ENCODE measurements at regions not wholly inside any gene's neighbourhood (a gene's known extent, or its start where the extent isn't known, plus 50 kb on each side); places are given as distances from the start of the nearest gene placed in this dataset.
"Not testable (repeated sequence)": the region's sequence is repeated elsewhere in the genome, so short reads cannot be mapped to it uniquely, and the experiment has no call there.

DNA sequence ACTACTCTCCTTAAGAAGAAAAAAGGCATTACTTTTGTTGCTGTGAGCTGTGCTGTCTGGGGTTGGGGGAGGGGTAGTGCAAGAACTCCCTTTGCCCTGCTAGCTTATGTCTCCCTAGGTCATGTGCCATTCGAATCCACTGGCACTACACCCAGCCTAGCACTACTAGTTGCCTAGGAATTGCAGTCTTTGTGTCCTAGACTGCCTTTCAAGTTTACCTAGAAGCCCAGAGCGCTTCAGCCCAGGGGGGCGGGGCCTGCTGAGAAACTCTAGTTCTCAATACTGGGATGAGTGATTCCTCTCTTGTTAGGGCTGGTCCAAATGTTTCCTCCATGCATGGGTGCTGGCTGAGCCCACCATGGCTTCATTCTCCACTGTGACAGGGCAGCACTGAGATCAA, 1011.5 kb downstream of the PCDH19 start:
- no peak for DNase-seq (ENCODE audit: low read depth)

DNA sequence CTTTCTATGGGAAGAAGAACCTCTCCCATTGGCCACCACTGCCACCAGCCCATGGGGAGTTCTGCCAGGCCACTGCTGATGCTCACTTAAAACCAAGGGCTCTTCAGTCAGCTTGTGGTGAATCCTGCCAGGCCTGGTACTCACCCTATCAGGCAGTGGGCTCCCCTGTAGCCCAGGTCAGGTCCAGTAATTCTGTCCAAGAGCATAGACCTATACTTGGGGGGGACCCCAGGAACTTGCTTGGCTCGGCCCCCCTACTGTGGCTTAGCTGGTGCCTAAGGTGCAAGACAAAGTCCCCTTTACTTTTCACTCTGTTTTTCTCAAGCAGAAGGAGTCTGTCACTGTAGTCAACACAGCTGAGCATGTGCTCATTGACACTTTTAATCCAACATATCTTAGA, 1012.2 kb downstream of the PCDH19 start:
- no peak for DNase-seq (ENCODE audit: low read depth)

DNA sequence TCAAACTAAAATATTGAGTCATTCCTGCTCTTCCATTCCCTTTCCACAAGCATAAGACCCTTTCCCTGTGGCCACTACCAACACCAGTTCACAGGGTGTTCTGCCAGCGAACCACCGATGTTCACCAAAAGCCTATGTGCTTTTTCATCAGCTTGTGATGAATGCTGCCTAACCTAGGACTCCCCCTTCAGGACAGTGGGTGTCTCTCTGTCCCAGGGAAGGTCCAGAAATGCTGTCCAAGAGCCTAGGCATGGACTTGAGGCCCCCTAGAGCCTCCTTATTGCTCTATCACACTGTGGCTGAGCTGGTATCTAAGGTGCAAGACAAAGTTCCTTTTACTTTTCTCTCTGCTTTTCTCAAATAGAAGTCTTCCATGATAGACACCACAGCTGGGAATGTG, 1015.6 kb downstream of the PCDH19 start:
- DNase-seq (ENCODE audit: low read depth) = no peak

DNA sequence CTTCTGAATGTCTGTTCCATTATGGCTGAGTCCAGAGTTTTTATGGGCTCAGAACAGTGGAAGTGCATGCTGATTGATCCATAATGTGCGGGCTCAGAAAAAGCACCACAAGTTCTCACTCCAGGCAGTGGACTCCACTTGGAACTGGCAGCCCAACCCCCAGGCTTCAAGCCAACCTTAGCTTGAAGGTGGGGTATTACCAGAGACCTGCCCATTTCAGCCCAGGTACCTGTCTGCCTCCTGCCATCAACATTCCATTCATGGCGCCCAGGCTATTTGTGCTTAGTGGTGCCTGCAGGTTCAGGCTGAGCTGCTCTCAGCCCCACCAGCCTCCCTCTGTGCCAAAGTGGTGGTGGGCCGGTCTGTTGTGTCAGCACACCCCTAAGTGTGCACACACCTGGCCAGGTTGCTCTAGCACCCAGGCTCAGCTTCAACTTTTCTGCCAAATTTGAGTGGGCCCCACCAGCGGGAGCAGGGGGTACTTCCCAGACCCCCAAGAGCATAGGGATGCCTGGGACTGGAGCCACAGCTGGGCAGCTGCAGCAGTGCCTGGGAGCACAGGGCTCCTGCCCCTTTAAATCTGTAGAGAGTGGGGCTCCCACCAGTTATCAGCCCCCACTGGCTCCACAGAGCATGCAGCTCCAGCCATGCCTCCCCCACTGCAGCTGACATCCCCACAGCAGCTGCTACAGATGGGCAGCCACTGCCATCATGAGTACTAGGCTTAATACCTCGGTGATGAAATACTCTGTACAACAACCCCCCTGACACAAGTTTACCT, 1025.3 kb downstream of the PCDH19 start:
- DNase-seq (ENCODE audit: low read depth) = no peak

DNA sequence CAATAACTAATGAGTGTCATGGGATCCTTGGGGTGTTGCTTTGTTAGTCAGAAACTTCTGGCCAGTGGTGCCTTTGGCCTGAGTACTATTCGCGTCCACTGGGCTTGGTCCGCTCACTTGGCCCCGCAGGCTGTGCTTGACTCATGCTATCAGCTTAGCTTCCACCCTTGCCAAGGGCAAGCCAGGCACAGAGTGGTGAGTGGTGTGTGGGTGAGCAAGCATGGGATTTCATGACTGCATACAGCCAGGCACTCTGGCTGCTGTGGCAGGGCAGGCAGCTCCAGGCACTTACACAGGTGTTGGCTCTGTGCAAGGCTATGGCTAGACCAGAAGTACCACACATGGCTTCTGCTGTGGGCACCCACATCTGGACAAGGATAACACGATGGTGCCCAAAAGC, 1026.3 kb downstream of the PCDH19 start:
- no peak for DNase-seq (ENCODE audit: low read depth)

DNA sequence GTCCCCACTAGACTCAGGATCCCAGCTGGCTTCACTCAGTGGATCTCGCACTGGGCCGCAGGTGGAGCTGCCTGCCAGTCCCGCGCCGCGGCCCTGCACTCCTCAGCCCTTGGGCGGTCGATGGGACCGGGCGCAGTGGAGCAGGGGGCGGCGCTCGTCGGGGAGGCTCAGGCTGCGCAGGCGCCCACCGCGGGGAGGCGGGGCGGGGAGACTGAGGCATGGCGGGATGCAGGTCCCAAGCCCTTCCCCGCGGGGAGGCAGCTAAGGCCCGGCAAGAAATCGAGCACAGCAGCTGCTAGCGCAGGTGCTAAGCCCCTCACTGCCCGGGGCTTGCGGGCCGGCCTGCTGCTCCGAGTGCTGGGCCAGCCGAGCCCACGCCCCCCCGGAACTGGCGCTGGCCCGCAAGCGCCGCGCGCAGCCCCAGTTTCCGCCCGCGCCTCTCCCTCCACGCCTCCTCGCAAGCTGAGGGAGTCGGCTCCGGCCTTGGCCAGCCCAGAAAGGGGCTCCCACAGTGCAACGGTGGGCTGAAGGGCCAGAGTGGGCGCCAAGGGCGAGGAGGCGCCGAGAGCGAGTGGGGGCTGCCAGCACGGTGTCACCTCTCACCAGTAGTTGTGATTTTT, 1038.0 kb downstream of the PCDH19 start:
- DNase-seq (ENCODE audit: low read depth) = no peak

DNA sequence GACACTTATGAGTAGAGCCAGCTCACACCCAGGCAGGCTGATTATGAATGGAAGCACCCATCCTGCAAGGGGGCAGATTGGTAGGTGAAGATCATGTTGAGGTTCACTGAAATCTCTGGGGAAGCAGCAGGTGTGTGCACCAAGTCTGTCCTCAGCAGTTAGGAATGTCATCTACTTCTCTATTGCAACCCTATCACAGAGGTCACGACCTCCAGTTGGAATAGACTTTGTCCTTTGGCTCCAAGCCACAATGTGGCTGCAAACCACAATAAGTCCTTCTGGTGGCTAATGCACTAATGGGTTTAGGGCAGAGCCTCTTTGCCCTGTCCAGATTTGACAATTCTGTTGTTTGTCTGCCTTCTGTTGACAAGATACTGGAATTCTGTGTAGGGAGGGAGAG, 1056.7 kb downstream of the PCDH19 start:
- DNase-seq (ENCODE audit: low read depth) = no peak

DNA sequence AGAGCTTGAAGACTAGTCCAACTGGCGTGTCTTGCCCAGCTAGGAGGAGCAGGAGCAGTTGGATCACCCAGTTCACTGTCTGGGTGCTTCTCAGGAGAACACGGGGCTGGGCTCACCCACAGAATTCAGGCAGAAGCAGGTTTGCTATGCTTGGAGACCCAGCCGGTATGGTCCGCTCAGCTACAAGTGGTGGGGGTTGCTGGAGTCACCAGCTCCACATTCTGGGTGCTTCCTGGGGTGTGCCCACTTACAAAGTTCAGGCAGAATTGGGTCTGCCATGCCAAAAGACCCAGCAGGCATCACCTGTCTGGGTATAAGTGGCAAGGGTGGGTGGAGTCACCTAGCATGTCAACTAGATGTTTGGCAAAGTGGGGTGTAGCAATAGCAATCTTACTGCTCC, 1061.8 kb downstream of the PCDH19 start:
- no peak for DNase-seq (ENCODE audit: low read depth)

DNA sequence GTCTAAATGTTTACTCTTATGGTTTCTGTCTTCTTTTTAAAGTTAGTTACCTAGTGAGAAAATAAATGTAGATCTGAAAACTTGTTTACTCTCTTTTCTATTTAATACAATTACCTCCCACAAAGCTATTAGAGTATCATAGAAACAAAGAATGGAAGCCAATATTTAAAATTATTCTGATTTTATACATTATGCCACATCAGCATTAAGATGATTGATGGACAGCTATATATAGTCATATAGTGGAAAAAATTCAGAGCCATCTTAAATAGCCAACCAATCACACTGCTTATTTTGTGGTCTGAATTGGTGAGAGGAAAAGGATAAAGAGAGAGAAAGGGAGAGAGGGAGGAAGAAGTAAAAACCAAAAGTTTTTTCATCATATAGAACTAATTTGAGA, 1101.8 kb downstream of the PCDH19 start:
- DNase-seq (ENCODE audit: low read depth) = no peak

DNA sequence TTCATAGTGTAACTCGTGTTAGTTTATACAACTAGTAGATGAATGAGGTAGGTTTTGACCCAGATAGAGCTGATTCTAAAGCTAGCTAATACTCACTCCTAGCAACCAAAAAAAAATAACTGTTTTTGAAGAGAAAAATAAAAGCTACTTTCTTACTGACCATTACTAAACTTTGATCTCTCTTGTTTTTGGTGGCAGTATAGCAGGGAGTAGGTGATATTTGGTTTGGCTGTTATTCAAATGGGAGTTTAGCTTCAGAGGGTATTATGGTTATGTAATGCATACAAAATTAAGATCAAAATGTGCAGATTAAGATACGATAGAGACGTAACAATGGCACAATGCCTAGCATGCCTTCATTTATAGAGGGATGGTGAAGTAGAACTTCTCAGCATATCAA, 1104.5 kb downstream of the PCDH19 start:
- DNase-seq (ENCODE audit: low read depth) = no peak

DNA sequence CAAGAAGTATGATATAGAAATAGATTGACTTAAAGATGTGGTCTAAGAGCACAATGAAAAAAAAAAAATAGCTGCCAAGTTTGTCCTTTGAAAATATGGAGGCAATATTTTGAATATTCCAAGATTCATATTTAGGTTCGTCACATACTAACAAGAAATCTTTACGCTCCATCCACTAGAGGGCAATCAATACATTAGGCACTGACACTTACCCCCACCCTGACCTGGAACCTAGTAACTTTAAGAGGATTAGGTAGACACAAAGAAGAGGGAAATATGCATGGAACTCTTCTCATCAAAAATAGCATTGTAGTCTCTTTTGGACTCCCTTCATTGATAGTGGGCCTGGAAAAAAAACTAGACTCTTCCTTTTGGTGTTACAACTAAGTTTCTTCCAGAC, 1108.1 kb downstream of the PCDH19 start:
- no peak for DNase-seq (ENCODE audit: low read depth)

DNA sequence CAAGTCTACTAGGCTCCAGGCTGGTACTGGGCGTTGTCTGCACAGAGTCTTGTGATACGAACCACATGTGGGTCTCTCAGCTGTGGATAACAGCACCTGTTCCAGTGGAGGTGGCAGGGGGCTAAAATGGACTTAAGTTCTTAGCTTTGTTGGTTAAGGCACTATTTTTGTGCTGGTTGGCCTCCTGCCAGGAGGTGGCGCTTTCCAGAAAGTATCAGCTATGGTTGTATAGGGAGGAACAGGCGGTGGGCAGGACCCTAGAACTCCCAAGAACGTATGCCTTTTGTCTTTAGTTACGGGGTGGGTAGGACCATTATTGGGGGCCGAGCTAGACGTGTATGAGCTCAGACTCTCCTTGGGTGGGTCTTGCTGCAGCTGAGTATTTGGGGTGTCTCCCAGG, 1138.4 kb downstream of the PCDH19 start:
- no peak for DNase-seq (ENCODE audit: low read depth)

DNA sequence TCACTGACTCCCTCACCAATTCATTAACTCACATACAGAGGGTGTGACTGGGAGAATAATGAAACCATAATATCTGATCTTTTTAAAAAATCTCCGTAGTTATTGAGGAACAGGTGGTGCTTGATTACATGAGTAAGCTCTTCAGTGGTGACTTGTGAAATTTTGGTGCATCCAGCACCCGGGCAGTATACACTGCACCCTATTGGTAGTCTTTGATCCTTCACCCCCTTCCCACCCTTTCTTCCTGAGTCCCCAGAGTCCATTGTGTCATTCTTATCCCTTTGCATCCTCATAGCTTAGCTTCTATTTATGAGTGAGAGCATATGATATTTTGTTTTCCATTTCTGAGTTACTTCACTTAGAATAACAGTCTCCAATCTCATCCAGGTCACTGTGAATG, 1143.8 kb downstream of the PCDH19 start:
- DNase-seq (ENCODE audit: low read depth) = no peak

DNA sequence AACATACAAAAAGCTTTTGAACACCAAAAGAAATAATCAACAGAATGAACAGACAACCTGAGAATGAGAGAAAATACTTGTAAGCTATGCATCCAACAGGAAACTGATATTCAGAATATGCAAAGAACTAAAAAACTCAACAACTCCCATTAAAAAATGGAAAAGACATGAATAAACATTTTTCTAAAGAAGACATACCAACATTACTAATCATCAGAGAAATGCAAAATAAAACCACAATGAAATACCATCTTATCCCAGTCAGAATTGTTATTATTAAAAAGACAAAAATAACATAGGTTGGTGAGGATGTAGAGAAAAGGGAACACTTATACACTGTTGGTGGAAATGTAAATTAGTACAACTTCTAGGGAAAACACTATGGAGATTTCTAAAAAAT, 1161.9 kb downstream of the PCDH19 start:
- DNase-seq (ENCODE audit: low read depth) = no peak

DNA sequence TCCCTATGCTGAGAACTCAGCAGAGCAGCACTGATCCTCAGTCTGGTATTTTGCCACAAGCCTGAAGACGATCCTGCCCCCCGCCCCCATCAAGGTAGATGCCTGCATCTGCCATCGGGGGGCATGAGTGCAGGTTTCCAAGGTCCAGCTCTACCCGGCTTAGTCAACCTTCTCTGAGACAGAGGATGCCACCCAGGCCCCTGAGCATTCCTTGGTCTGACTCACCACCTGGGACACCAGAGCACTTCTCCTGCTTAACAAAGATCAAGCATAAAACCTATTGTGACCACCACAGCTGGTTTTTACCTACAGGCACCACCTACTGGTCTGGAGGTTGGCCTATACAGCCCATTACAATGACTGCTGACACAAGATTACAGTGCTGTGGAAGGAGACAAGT, 1168.1 kb downstream of the PCDH19 start:
- DNase-seq (ENCODE audit: low read depth) = no peak

DNA sequence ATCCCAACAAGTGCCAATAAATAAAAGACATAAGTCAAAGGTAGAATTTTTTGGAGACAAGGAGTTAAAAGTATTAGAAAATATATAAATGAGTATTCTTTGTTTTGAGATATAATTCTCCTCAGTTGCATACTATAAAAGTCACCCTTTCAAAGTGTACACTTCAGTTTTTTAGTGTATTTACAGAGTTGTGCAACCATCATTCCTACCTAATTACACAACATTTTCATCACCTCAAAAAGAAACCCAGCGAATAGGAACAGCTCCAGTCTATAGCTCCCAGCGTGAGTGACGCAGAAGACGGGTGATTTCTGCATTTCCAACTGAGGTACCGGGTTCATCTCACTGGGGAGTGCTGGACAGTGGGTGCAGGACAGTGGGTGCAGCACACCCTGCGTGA, 1175.7 kb downstream of the PCDH19 start:
- DNase-seq (ENCODE audit: low read depth) = not testable (repeated sequence)

DNA sequence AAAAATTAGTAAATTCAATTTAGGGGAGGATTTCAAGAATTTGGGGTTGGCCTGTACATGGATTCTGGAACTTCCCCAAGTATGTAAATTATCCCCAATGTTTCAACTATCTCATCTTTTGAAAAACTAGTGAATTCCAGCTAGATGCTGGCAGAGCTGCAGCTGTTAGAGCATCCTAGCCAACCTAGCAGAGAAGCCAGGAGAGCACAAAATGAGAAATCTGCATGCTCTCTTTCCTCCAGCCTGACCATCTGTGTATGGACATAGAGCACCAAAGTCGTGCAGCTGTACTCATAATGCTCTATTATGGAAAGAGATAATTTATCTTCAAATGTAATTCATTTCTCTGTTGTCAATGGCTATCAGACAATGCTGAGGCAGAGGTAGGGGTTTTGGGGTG, 1217.7 kb downstream of the PCDH19 start:
- DNase-seq (ENCODE audit: low read depth) = no peak

DNA sequence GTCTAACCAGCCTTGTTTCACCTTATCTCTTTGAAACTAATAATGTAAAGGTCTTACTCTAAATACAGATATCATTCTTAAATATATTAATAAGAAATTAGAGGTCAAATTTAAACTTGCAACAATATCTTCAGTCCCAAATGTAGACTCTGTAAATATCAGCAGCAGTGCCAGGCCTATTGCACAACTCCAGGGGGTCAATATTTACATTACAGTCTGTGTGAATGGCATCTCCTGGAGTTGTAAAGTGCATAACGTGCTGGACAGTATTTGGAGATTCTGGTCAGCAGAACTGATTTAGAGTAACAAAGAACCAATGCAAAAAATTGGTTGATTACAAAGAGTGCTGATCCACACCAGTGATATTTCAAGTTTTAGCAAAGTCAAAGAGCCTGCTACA, 1225.9 kb downstream of the PCDH19 start:
- DNase-seq (ENCODE audit: low read depth) = no peak

DNA sequence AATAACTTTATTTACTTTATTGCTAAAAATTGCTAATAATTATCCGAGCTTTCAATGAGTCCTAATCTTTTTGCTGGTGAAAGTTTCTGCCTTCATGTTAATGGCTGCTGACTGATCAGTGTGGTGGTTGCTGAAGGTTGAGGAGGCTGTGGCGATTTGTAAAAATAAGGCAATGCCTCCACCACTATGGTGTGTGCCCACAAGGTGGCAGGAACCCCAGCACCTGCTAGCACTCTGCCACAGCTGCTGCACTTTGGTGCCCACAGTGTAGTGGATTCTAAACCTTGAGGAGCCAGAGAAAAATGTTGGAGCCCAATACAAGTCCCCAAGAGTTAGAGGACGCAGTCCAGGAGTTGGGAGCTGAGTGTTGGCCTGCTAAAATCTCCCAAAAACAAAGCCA, 1237.1 kb downstream of the PCDH19 start:
- DNase-seq (ENCODE audit: low read depth) = no peak

DNA sequence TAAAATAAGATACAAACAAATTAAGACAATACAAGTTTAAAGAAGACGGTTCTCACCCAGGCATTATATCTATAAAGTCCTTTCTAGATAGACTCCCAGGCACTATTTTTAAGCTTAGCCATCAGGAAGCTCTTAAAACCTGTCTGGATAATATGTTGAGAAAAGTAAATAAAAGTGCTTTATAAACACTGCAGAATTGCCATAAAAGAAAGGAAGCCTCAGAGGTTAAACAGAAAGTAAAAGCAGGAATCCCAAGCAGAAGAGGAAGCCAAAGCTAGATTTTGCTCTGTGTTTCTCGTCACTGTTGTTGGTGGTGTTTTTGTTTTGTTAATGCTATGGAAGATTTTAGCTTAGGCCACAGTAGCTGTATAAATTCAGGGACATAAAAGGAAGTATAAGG, 1267.3 kb downstream of the PCDH19 start:
- DNase-seq (ENCODE audit: low read depth) = no peak

DNA sequence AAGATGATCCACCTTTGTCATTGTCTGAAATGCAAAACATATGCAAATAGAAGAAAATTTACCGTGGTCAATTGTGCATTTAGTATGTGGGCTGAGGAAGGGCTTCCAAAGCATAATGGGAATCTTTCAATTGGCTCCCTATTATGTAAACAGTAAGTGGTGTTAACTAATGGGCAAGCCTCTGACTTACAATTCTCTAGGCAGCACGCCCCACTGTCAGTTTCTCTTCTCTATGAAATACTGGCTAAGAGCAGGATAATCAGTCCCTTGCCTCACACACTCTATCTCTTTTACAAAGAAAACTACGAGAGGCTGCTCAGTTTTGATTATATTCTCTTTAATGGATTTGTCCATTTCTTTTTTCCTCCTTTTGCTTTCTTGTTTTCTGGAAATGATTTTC, 1272.6 kb downstream of the PCDH19 start:
- DNase-seq (ENCODE audit: low read depth) = no peak

DNA sequence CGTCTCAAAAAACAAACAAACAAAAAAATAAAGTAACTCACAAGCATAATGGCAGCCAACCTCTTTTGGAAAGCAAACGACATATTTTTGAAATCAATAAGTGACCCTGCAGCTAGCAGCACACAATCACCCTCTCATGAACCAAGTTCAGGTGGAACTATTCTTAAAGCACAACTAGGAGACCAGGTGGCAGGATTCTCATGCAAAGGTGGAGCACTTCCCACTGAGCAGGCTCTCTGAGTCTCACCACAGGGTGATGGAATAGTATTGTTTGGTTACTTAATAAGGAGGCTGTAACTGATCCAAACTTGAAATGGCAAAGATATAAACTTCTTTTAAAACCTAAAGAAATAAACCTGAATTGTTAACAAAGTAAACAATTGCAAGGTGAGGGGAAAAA, 1293.1 kb downstream of the PCDH19 start:
- DNase-seq (ENCODE audit: low read depth) = no peak

DNA sequence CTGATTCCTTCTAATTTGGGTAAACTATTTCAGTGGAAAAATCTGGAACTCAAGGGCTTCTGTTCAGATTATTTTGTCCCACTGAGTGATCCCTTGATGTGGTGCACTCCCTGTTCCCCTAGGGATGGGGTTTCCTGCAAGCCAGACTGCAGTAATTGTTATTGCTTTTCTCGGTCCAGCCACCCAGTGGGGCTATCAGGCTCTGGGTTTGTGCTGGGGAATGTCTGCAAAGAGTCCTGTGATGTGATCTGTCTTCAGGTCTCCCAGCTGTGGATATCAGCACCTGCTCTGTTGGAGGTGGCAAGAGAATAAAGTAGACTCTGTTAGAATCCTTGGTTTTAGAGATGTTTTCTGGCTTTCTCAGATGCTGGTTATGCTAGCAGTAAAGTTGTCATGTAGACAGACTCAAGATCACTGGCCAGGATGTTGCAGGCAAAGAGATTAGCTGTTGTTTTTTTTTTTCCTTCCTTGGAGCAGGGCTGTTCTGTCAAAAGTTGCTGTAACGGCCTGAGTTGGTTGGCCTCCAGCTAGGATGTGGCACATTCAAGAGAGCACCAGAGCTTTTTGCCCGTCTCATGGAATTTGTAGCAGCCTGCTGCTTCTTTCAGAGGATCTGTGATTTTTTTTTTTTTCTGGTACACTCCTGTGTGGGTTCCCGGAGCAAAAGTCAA, 1314.0 kb downstream of the PCDH19 start:
- no peak for DNase-seq (ENCODE audit: low read depth)

DNA sequence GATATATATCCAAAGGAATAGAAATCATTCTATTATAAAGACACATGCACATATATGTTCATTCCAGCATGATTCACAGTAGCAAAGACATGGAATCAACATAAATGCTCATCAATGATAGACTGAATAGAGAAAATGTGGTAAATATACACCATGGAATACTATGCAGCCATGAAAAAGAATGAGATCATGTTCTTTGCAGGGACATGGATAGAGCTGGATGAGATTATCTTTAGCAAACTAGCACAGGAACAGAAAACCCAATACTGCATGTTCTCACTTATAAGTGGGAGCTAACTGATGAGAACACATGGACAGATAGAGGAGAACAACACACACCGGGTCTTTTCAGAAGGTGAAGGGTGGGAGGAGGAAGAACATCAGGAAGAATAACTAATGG, 1318.6 kb downstream of the PCDH19 start:
- DNase-seq (ENCODE audit: low read depth) = no peak

Data from amniotic epithelial cell (primary cell).